ENCODE measurements at regions not wholly inside any gene's neighbourhood (a gene's known extent, or its start where the extent isn't known, plus 50 kb on each side); places are given as distances from the start of the nearest gene placed in this dataset.
A peak's percentile ranks its signal among the peaks of the same experiment; 100 is the strongest.

DNA sequence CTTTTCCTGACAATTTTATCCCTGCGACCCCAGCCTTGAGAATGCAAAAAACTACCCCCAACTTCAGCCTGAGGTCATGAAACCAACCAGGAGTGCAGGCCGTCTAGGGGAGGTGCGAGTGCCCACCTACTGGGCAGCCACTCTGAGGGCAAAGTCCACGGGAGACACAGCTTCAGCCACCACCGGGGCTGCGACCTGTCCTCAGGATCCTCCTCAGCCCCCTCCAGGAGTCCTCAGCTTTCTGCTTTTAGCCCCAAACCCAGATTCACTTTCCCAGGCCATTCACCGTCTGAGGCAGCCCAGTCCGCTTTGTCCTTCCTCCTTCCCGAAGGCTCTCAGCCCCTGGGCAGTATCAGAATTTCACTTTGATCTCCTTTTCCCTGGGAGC, 210.2 kb upstream of the TNP1 start:
- DNase-seq = no peak

DNA sequence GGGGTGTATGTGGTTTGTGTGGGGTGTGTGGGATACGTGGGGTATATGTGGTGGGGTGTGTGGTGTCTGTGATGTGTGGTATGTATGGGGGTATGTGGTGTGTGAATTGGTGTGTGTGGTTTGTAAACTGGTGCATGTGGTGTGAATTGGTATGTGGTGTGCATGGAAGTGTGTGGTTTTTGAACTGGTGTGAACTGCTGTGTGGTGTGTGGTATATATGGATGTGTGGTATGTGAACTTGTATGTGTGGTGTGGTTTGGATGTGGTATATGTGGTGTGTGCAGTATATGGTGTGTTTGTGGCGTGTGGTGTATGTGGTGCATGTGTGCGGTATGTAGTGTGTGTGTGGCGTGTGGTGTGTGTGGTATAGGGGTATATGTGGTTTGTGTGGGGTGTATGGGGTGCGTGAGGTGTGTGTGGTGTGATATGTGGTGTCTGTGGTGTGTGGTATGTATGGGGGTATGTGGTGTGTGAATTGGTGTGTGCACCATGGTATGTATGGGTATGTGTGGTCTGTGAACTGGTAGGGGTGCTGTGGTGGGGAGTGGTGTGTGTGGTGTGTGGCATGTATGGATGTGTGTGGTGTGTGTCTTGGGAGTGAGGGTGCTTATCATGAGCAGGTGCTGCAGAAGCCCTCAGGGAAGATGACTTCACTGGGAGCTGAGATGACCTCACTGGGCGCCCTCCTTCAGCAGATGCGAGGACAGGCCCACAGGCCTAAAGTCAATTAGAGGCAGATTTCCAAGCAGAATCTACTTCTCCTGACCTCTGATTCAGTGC, 209.6 kb upstream of the TNP1 start:
- no peak for DNase-seq

DNA sequence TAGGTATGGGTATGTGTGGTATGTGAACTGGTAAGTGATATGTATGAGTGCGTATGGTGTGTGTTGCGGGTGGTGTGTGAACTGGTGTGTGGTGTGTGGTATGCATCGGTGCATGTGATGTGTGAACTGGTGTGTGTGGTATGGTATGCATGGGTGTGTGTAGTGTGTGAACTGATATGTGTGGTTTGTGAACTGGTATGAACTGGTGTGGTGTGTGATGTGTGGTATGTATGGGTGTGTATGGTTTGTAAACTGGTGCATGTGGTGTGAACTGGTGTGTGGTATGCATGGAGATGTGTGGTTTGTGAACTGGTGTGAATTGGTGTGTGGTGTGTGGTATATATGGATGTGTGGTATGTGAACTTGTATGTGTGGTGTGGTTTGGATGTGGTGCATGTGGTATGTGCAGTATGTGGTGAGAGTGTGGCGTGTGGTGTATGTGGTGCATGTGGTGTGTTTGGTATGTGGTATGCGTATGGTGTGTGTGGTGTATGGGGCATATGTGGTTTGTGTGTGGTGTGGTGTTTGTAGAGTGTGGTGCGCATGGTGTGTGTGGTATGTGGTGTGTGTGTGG, 208.9 kb upstream of the TNP1 start:
- DNase-seq = no peak

DNA sequence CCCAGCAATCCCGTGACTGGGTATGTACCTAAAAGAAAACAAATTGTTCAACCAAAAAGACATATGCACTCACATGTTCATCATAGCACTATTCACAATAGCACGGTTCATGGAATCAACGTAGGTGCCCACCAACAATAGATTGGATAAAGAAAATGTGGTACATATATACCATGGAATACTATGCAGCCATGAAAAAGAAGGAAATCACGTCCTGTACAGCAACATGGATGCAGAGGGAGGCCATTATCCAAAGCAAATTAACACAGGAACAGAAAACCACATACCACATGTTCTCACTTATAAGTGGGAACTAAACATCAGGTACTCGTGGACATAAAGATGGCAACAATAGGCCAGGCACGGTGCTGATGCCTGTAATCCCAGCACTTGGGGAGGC, 207.9 kb upstream of the TNP1 start:
- no peak for DNase-seq

DNA sequence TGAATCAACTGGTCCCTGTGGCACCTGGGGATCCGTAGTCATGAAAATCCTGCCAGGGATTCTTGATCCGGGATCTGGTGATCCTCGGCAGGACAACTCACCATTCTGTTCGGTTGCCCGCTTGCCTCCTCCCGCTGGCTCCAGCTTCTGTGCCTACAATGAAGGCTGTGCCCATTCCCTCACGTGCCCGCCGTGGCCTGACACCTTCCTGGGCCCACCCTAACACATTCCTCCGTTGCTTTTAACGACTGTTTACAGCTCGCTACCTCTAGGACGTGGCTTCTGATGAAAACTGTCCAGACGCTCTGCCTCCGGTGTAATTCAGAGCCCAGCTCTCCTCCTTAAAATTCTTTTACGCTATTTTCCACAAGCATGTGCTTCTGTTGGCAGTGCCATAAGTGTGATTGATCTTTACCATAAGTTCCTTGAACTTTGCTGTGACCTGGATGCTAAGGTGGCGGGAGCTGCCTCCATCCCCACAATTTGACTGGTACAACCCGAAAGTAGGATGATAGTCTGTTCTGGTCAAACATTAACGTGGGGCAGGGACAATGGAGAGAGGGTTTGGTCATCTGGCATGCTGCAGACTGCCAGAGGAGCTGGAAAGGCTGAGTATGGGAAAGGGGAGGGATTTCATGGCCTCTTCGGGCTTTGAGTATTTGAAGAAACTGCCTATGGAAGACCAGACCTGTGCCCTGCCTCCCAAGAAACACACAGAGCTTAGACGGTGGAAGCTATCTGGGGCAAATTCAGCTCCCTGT, 206.8 kb upstream of the TNP1 start:
- no peak for DNase-seq

DNA sequence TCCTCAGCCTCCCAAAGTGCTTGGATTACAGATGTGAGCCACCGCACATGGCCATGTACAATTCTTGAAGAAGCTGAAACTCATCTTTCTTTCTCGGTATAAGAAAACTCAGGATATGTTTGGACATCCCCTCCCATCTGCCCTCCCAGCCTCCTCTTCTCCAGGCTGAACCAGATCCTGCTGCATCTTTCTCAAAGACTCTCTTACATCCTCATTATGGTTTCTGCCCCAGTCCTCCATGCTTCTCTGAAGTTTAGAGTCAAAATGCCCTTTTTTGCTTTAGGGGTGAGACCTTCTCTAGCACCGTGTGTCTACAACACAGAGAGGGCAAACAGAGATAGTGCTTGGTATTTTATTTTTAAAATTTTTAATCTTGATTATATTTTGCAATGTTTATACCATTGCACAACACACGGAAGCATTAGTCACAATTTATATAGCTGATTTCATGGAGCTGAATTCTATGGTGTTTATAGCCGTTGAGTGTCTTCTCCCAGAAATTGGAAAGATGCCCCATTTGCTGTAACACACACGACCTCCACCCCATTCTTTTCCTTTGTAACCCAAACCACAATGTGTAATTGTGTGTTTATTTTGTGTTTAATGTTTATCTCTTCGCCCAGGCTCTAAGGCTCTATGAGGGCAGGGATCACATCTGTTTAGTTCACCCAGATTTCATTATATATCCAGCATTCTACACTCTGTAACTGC, 206.0 kb upstream of the TNP1 start:
- DNase-seq = no peak

DNA sequence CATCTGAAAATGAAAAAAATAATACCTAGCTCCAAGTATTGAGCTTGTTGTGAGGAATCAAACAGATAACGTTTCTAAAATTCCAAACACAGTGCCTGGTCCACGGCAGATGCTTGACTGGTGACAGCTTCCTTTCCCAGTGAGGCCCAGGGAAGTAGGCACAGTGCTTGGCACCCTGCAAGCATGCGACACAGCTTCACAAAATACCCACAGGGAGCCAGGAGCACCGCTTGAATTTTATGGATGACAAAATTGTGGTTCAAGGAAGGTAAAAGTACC, 205.1 kb upstream of the TNP1 start:
- no peak for DNase-seq

DNA sequence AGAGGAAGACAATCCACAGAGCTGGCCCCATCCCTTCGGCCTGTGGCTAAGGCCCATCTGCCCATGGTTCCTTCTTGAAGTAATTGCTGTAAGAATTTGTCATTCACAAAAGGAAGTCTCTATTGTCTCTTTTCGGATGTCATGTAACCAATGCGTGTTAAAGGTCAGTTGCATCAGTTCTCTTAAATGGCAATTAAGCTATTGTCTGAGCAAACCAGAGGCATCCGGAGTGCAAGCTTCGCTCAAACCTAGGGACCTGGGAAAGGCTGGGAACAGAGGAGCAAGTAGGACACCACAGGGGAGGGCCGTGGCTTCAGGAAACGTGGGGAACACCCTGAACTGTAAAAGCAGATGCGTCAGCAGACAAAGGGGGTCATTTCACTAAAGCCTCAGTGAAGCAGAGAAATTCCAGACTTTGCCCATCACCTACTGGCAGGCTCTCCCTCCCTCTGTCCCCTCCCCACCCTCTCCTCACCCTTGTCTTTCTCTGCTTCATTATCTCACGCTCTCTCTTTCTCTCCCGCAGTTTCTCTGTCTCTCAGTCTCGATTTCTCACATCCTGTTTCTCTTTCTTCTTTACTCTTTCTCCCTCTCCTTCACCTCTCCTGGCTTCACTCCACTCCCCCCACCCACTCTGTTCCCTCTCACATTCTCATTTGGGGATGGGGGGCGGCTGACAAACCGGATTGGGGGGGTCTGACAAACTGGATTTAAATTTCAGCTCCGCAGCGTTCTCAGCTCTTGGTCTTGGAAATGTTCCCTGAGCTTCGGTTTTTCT, 204.6 kb upstream of the TNP1 start:
- DNase-seq = no peak

DNA sequence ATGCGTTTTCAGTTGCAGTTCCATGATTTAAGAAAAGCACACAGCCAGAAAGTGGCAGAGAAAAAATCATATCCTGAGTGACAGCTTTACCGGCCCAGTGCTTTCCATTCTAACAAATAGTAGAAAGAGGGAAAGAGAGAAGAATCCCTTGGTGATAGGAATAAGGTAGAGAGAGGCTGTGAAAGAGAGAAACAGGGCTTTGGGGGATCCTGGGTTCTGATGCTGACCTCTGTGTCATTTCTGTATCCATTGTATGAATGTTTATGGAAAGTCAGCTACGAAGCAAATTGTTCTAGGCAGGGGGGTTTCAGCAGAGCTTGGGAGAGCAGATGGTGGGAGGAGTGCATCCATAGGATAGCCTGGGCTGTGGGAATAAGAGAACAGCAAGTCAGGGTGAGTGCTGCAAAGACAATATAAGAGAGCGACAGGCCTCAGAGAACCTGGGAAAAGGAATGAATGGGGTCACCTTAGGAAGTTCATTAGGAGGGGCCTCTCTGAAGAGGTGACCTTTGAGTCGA, 203.4 kb upstream of the TNP1 start:
- DNase-seq = no peak

DNA sequence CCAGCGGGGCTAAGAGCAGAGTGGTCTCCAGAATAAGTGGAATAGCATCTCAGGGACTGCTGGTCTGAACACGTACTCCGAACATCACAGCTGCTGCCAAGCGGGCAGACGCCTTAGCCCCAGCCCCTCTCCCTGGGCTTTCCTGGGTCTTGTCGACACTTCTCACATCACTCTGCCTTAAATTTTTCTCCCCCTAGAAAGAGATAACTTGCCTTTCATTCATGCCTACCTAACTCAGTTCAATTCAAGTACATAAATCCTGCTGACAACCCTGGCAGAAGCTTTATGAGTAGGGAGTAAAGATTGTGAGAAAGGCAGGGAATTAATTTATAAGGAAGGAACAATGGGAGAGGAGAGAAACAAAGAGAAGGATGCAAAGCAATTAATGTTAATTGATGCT, 202.9 kb upstream of the TNP1 start:
- DNase-seq = no peak

DNA sequence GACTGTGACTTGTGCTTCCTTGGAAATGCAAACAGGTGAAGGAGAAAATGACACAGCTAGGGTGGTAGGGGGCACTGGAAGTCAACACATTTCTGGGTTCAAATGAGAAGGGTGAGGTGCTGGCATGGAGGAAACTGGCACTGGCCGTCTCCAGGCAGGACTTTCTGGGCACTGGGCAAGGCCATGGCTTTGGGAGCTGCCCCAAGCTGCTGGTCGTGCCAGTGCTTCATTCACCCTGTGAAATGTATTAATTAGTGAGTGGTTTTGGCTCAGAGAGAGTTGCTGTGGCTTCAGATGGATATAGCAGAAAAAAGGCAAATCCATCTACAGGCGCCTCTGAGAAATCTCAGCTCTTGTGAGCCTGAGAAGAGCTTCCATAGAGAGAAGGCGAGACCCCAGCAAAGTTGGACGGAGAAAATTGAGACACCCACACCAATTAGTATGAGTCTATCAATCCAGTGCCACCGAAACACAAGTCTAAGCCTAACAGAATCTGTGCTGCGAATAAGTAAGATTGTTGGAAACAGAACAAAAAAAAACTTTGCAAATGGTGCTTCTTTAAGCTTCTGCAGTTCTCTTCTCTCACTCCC, 202.1 kb upstream of the TNP1 start:
- no peak for DNase-seq

DNA sequence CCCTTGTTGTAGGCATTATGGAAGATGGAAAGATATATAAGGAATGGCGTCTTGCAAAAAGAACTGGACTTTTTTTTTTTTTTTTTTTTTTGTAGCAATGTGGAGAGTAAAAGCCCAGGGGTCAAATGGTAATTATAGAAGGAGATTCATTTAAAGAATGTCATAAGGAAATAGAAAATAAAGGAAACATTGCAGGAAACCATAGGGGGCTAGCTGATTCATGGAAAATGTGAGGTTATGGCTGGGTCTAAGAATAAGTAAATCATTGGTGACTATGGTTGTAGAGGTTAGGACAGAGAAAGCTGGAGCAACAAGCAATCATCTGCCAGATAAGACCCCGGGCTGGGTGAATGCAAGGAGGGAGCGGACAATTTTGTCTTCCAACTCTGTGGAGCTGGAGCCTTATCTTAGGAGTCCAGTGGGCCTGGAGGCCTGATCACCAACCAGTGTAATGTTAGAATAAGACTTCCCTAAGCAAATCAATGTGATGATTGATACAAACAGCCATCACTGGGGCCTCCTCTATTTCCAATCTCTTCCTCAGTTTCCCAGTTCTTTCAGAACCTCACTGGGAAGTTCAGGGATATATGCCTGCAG, 201.2 kb upstream of the TNP1 start:
- DNase-seq = no peak

DNA sequence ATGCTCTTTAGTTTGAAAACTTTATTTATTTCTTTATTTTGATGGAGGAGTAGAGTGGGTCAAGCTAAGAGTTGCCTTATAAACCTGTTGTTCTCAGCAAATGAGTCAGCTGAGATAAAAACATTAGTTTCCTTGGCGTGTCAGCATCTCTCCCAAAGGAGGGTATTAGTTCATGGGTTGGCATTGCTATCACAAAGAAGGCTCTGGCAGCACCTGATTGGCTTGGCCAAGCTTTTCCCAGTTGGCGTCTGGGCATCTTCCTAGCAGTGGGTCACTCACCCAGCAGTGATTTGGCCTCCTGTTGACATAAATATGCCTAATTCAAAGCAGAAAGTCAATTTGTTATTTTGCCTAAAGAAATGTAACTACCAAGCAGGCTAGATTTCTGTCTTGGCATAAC, 200.7 kb upstream of the TNP1 start:
- no peak for DNase-seq

DNA sequence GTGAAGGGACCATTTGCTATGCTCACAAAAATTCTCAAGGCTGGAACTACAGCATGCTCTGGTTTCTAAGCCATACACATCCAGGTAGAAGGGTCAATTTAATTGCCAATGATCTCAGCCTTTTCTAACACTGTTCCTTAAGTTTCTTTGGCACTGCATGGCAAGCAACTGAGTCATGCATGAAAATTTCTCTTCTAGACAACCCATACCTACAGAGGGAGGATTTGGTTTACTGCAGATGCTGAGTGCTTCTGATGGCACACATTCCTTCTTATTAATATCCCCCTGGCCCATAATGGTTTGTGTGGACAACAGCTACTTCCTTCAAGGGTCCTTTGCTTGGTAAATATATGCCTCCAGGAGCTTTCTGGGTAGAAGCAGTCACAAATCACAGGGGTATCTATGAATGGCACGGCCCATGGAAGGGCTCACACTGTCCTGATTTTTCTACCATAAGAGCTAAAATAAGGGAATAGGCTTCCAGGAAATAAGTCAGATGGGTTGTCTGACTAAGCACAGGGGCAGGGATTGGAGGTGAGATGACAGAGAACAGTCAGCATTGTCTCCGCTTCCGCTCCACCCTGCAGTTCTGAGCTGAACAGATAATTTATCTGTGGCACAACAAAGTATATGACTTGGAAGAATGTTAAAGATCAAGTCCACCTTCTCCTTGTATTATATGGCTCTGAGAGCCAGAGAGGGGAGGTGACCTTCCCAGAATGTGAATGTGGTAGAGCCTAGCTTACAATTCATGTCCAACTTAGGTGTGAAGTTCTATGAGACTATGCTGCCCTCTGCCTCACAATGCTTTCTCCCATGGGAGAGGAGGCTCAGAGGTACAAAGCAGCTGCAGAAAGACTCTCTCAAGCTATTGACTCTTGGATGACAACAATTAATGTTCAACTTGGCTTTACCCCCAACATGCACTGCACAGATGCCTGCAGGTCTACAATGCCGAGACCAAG, 199.2 kb upstream of the TNP1 start:
- DNase-seq = no peak

DNA sequence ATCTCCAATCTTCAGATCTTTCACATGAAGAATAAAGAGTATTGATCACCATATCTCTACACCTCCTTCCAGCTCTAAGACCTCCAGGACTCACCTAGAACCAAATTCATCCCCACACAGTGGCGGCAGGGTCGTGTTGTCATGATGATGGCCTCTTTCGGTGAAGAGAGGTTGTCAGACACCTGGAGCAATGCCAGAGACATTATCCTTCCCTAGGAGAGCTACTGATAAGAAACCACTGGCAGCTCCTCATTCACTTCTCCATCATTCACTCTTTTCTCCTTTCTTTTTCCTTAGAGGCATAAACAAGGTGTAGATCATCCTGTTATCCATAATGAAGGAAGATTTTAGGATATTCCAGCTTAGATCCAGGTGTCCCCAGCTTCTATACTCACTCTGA, 197.9 kb upstream of the TNP1 start:
- DNase-seq = no peak

DNA sequence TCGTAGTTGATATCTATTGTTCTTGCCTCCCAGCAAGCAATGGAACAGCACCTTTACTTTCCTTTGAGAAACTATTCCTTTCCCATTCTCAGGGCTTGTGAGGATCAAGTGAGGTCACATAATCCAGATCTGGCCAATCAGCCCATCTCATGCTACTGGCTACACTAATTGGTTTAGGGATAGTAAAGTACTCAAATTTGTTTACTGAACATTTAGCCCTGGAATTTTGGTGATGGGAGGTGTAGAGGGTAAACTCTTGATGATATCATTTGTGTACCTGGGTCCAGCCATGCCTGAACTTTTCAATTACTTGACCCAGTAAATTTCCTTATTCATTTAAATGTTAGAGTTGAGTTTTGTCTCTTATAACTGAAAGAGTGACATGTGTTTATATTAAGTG, 195.8 kb upstream of the TNP1 start:
- no peak for DNase-seq

DNA sequence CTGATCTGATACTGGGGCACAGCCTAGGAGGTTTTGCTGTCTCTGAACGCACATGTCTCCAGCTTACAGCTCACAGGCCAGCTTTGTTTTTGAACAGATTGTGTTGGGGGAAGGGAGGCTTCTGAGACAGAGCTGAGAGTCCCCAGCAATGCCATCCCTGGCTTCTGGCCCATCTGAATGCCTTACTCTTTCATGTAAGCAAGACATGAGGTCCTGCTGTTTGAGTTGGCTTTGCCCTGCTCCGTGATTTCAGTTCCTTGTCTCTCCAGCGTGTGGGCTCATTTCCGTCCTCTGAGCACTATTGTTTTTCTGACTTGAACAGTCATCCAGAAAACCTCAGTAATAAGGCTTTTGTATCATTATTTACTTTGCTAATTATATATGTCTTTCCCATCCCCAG, 194.9 kb upstream of the TNP1 start:
- peak; percentile 64 for DNase-seq

DNA sequence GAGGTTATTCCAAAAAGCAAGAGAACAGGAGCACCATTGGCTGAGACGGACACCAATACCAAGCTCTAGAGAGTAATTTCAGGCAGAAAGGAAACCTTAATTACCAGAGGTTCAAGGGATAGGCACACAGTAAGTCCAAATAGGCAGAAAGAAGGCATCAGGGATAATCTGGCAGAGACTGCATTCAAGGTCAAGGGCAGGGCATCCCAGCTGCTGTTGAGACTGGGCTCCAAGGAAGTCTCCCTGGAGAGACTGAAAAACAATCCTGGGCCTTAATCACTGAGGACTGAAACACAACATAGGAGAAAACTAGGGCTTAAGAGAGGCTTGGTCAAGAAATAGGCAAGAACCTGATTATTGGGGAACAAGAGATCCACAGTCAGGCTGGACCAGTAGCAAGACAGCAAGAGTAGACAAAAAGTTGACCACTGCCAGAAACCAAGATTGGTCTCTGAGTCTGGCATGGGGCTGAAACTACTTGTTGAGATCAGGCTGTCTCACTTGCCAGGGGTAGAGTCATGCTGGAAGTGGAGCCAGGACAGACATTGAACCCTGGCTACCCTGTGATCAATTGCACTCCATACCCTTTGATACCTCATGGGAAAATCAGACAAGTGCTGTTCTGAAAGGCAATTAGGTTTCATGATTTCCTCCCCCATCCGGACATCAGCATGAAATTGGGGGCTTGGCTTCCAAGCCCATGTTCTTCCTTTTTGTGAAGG, 193.2 kb upstream of the TNP1 start:
- DNase-seq = no peak

DNA sequence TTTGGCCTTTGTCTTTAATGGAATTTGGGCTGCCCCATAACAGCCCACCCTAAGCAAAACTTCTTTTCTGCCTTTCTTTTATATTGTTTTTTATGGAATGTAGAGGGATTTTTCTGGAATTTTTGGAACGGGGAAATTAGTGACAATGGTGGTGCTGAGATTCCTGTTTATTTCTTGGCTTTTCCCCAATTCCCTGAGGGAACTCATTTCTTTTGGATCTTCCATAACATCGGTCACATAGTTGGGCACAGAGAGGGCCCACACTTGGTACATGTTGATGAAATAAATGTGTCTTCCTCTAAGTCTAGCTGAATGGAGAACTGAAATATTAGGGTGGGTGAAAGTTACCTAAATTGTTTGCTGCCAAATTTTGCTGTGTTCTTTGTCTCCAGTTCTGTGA, 191.6 kb upstream of the TNP1 start:
- DNase-seq = no peak

DNA sequence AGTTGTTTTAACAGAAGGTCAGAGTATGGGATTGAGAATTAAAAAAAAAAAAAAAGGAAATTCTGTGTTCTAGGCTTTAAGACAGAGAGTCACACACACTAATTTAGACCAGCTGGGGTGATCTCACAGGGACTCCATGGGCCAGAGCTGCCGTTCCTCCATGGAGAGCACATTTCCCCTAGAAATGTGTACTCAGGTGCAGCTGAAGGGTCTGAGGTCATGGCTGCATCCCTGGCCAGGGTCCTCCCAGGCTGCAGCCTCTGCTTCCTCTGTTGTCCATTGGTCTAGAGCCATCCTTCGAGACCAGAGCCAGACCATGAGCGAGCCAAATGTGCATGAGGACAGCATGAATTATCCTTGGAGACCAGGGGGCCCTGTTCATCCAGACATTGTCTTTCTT, 190.1 kb upstream of the TNP1 start:
- peak; percentile 78 for DNase-seq

Measured in SHP77 treated with DMSO at 0.1 percent for 48 hours (cell line).